ENCODE measurements at regions not wholly inside any gene's neighbourhood (a gene's known extent, or its start where the extent isn't known, plus 50 kb on each side); places are given as distances from the start of the nearest gene placed in this dataset.
"Not testable (repeated sequence)": the region's sequence is repeated elsewhere in the genome, so short reads cannot be mapped to it uniquely, and the experiment has no call there.

DNA sequence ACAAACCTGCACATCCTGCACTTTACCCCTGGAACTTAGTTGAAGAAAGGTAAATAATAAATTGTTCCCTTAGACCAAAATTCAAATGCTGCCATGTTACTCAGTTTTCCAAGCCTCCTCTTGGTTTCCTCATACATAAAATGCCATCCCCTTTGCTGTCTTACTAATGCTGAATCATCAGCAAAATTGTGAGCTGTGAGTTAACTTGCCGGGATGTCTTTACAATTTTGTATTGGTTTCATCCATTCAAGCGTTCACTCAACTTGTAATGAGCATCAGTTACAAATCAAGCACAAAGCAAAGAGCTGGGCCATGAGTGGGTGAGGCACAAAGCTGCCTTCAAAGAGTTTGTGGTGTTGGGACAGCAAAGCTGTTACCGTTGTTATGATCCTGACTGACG is 395.8 kb upstream of the ZMIZ1 start:
- TF ChIP-seq, protein P1, sequence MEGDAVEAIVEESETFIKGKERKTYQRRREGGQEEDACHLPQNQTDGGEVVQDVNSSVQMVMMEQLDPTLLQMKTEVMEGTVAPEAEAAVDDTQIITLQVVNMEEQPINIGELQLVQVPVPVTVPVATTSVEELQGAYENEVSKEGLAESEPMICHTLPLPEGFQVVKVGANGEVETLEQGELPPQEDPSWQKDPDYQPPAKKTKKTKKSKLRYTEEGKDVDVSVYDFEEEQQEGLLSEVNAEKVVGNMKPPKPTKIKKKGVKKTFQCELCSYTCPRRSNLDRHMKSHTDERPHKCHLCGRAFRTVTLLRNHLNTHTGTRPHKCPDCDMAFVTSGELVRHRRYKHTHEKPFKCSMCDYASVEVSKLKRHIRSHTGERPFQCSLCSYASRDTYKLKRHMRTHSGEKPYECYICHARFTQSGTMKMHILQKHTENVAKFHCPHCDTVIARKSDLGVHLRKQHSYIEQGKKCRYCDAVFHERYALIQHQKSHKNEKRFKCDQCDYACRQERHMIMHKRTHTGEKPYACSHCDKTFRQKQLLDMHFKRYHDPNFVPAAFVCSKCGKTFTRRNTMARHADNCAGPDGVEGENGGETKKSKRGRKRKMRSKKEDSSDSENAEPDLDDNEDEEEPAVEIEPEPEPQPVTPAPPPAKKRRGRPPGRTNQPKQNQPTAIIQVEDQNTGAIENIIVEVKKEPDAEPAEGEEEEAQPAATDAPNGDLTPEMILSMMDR (IDR thresholded peaks at IDR 0.05; ENCODE audit: low read depth, low read length, missing control alignments), result no peak
- no peaks in the 10 kb centered on the region for H3K36me3 ChIP-seq (replicated peaks)
- no peak overlapping the region for H3K4me3 ChIP-seq (ENCODE audit: low read depth, low read length)
- in situ Hi-C loops (cut with HindIII; ENCODE audit: low pct_ligation_motif_present, low sequenced_read_pairs), result no loop called here
- peaks cover under 1% of the 10 kb centered on the region for H3K27me3 ChIP-seq (replicated peaks)
- H3K27ac ChIP-seq, result no peak overlapping the region
- no peak for DNase-seq

- DNase-seq; H3K27me3 ChIP-seq (replicated peaks); H3K4me3 ChIP-seq (ENCODE audit: low read depth, low read length); in situ Hi-C loops (cut with HindIII; ENCODE audit: low pct_ligation_motif_present, low sequenced_read_pairs); H3K27ac ChIP-seq; H3K36me3 ChIP-seq (replicated peaks): not testable (repeated sequence)
Measured at GRCh38 chr10:78681141-78681540, 387.6 kb upstream of the ZMIZ1 start.

- H3K27ac ChIP-seq; H3K36me3 ChIP-seq (replicated peaks); H3K27me3 ChIP-seq (replicated peaks); H3K4me3 ChIP-seq (ENCODE audit: low read depth, low read length); DNase-seq; in situ Hi-C loops (cut with HindIII; ENCODE audit: low pct_ligation_motif_present, low sequenced_read_pairs): not testable (repeated sequence)
Measured at GRCh38 chr10:78681986-78682385, 386.8 kb upstream of the ZMIZ1 start.

DNA sequence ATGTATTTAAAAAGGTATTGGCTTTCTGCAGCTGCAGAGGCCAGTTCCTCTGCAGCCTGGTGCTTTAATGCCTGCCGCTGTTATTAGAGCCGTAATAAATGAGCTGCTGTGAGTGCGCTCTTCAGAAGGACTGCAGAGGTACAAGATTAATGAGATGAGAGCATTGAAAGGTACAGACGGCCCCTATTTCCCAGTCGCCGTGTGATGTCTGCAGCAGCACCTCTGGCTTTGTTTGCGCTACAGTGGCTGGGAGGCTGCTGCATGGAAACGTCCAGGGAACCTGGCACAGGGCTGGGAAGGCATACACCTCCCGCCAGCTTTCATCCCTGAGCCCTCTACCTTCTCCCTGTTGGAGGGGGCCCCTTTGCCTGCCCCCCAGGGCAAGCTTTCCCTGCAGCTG is 383.8 kb upstream of the ZMIZ1 start:
- DNase-seq, result no peak
- peaks cover 7% of the 10 kb centered on the region for H3K27me3 ChIP-seq (replicated peaks)
- H3K36me3 ChIP-seq (replicated peaks), result no peaks in the 10 kb centered on the region
- TF ChIP-seq, protein P1 (IDR thresholded peaks at IDR 0.05; ENCODE audit: low read depth, low read length, missing control alignments), result no peak
- no peak overlapping the region for H3K4me3 ChIP-seq (ENCODE audit: low read depth, low read length)
- in situ Hi-C loops (cut with HindIII; ENCODE audit: low pct_ligation_motif_present, low sequenced_read_pairs), result no loop called here
- H3K27ac ChIP-seq, result no peak overlapping the region

DNA sequence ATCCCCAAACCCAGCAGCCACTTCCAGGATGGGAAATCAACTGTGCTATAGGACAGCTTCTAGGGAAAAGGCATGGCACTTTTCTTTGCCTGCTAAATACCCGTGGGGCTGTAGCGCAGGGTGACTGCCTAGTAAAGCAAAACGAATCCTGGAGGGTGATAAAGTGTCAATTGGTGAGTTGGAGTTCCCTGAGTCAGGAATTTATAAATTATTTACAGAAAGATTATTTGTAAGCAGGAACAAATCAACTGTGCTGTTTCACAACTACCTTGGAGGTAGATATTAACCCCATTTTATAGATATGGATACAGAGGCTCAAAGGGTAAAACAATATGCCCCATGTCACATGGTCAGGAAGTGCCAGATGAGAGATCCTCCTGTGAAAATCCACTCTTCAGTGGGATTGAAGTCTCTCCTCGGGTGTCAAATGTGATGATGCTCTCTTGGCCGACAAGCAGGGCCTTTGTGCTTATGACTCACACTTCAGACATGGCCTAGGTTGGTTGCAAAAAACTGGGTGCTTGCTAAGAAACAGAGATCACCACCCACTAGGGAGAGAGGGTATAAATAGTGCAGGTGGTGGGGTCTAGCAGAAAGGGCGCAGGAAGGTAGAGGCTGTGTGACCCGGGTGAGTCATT is 383.2 kb upstream of the ZMIZ1 start:
- TF ChIP-seq, protein P1 (IDR thresholded peaks at IDR 0.05; ENCODE audit: low read depth, low read length, missing control alignments), result no peak
- DNase-seq, result peak; percentile 11
- Histone ChIP-seq H3K27ac (no peak overlapping the region), H3K27me3 (replicated peaks) (peaks cover 9% of the 10 kb centered on the region), H3K4me3 (ENCODE audit: low read depth, low read length) (no peak overlapping the region), H3K36me3 (replicated peaks) (no peaks in the 10 kb centered on the region)
- in situ Hi-C loops (cut with HindIII; ENCODE audit: low pct_ligation_motif_present, low sequenced_read_pairs), result no loop called here

DNA sequence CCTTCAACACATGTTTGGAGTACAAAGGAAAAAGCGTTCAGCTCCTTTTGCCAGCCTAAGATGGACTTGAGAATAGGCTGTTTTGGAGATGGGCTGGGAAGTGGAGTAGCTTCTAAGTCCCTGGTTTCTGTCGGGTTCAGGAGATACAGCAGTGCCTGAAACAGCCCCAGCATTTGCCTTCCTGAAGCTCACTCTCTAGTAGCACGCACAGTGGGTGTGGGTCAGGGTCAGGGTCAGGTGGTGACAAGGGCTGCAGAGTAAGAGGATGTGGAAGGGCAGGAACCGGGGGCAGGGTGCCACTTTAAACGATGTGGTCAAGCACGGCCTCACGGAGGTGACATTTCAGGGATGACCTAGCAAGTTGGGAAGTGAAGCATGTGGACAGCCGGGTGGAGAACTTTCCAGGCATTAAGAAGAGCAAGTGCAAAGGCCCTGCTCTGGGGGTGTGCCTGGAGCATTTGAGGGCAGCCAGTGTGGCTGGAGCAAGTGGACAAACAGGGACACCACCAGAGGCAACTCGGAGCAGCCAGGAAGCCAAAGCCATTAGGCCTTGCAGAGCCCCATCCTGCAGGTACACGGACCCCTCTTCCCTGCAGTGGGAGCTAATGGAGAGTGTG is 382.2 kb upstream of the ZMIZ1 start:
- TF ChIP-seq, protein P1 (IDR thresholded peaks at IDR 0.05; ENCODE audit: low read depth, low read length, missing control alignments), result no peak
- no peak for DNase-seq
- Histone ChIP-seq H3K4me3 (ENCODE audit: low read depth, low read length) (no peak overlapping the region), H3K27ac (no peak overlapping the region), H3K36me3 (replicated peaks) (no peaks in the 10 kb centered on the region), H3K27me3 (replicated peaks) (peaks cover 9% of the 10 kb centered on the region)
- in situ Hi-C loops (cut with HindIII; ENCODE audit: low pct_ligation_motif_present, low sequenced_read_pairs), result no loop called here

DNA sequence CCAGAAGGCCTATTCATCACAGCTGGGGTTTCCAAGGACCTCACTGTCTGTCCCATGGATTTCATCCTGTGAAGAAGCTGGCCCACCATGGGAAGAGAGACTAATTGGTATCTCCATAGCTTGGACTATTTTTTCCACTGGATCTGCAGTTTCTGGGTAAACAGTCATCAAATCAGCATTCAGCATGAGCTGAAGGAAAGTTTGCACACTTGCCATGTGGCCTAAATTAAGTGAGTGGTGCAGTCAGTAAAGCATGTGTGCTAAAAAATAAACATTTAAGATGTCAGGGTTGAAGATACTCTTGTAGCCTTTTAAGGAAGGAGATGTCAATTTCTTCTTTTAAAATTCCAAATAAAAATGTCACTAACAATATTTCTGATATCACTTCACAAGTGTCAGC is 381.1 kb upstream of the ZMIZ1 start:
- in situ Hi-C loops (cut with HindIII; ENCODE audit: low pct_ligation_motif_present, low sequenced_read_pairs), result no loop called here
- peaks cover 9% of the 10 kb centered on the region for H3K27me3 ChIP-seq (replicated peaks)
- H3K4me3 ChIP-seq (ENCODE audit: low read depth, low read length), result no peak overlapping the region
- TF ChIP-seq, protein P1 (IDR thresholded peaks at IDR 0.05; ENCODE audit: low read depth, low read length, missing control alignments), result no peak
- no peak overlapping the region for H3K27ac ChIP-seq
- no peaks in the 10 kb centered on the region for H3K36me3 ChIP-seq (replicated peaks)
- DNase-seq, result no peak

All from brain microvascular endothelial cell (primary cell).